GM21786 (cell line): ENCODE measurements at regions not wholly inside any gene's neighbourhood (a gene's known extent, or its start where the extent isn't known, plus 50 kb on each side); places are given as distances from the start of the nearest gene placed in this dataset.
"Not testable (repeated sequence)": the region's sequence is repeated elsewhere in the genome, so short reads cannot be mapped to it uniquely, and the experiment has no call there.

Experiments used
- ATAC-seq: cut with Tn5 transposase; IDR thresholded peaks from one replicate; pipeline ENCODE4 v1.9.1; 2021; ENCODE audit not compliant: unreplicated experiment

DNA sequence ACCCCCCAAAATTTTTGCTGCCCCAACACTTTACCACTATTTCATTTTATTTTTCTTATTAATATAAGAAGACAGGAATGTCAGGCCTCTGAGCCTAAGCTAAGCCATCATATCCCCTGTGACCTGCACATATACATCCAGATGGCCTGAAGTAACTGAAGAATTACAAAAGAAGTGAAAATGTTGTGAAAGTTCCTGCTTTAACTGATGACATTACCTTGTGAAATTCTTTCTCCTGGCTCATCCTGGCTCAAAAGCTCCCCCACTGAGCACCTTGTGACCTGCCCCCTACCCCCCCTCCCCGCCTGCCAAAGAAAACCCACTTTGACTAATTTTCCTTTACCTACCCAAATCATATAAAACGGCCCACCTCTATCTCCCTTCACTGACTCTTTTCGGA lies 200.3 kb upstream of the FKBP1C start:
- not testable (repeated sequence) for ATAC-seq

DNA sequence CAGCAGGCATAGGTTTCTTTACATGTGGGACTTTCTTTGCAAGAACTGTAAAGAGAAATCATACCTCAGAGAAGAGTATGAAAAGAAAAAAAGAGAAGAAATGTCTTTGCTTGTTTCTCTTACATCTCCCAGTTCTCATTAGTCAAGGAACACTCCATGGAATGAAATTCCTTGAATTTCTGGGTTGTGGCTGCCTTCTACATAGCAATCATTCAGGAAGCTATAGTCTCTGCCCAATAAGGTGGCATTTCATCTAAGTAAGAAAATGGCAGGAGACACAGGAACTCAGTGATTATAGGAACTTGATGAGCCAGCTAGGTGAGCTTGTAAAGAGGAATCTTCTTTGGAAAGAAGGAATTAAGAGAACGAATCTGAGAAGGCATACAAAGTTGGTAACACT lies 197.0 kb upstream of the FKBP1C start:
- ATAC-seq, result no peak

DNA sequence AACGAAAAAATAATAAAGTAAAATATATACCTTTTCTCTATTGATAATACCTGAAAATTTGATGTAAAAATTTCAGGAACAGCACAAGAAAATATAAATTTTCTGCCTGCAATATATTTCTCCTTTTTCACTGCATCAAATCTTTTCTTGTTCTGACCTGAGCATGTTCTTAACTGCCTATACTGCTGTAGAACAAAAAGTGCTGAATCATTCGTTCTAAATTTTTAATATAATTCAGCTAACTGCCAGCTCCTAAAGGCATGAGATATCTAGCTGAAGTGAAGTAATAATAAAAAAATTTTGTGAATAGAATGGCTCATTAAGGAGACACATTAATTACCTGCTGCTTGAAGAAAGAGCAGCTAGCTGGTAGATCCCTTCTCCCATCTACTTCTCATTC lies 188.6 kb upstream of the FKBP1C start:
- ATAC-seq, result no peak

DNA sequence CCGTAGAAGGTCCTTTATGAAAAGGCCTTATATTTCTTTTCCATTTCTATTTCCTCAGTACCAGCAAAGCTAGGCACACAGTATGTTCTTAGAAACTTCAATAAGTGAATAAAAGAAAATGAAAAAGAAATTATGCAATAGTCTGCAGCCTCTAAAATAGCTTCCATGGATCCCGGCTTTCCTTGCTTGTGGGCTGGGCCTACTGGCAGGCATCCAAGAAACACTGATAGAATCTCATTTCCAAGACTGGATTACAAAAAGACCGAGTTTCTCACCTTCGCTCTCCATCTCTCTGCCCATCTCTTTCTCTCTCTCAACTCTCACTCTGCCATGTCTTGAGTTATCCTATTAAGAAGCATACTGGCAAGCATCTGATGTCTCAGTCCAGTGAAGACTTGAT lies 187.5 kb upstream of the FKBP1C start:
- ATAC-seq, result no peak

DNA sequence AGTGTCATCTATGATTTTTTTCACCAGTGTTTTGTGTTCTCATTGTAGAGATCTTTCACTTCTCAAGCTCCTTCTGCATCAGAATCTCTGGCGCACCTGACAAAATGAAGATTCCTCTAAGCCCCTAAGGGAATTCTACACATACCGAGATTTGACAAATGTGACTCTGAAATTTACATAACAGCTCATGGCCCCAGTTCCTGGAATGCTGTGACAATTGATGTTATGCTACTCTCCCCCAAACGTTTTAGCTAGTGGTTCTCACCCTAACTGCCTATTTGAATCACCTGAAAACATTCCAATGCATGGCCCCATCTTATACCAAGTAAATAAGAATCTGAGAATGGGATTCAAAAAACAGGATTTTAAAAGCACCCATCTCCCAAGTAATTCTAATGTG lies 162.1 kb upstream of the FKBP1C start:
- ATAC-seq, result no peak

DNA sequence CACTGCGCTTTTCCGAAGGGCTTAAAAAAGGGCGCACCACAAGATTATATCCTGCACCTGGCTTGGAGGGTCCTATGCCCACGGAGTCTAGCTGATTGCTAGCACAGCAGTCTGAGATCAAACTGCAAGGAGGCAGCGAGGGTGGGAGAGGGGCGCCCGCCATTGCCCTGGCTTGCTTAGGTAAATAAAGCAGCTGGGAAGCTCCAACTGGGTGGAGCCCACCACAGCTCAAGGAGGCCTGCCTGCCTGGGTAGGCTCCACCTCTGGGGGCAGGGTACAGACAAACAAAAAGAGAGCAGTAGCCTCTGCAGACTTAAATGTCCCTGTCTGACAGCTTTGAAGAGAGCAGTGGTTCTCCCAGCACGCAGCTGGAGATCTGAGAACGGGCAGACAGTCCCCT lies 158.1 kb upstream of the FKBP1C start:
- not testable (repeated sequence) for ATAC-seq

DNA sequence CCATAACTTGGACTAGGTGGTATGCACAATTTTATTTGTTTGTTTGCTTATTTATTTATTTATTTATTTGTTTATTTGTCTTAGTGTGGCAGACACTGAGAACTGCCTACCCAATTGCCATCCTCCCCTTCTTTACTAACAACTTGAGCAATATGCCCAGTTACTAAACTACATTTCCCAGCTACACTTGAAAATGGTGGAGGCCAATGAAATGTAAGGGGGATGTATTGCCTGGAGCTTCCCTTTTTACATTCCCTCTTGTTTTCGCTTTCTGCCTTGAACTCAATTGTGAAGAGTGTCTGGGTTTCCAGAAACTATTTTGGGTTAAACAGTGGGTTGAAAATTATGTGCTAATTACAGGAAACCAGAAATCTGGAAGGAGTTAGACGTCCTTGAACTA lies 152.7 kb upstream of the FKBP1C start:
- no peak for ATAC-seq

DNA sequence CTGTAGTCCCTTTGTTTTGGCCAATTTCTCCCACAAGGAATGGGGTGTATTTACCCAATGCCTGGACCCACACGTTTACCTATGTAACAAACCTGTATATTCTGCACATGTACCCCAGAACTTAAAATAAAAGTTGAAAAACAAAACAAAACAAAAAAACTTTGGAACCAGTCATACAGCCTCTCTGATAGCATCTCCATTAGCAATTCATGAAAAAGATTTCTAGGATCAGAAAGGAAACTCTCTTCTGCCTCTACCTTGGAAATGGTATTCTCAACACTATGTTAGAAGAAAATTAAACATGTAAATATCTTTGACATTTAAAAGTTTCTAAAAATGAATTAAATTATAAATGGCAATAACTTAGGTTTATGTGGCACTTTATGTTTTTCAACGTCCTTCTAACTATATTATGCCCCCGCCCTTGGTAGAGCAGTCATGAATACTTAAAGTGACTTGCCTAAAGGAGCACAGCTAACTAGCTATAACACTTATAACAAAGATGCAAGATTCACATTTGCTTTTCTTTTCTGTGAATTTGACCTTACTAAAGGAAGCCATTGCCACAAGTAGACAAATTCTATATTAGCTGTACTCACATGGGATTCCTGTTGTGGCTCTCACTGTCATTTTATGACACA lies 147.5 kb upstream of the FKBP1C start:
- ATAC-seq, result no peak

DNA sequence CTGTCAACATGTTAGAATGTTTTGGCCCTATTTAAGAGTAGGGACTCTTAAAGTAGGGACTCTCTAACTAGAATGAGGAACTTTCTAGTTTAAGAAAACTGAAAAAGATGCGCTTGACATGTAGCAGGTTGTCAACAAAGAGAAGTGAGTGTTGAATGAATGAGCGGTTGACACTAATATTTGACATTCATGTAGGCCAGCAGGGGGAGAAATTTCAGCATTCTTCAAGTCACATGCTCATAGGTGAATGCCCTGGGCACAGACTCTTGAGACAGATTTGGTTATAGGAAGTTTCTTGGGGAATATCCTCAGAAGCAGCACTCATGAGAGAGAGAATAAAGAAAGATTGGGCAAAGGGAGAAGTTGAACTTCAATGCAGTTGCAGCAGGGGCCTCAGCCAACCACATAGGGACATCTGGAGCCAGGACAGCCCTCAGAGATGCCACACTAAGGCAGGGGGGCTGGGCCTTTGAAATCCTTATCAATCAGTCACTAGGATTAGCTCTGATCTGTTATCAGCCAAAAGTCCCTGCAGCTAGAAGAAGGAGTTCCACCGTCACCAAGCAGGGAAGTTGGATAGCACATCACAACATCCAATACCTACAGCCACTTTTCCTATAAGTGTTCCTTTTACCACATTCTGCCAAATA lies 145.1 kb upstream of the FKBP1C start:
- ATAC-seq, result peak; percentile 80

DNA sequence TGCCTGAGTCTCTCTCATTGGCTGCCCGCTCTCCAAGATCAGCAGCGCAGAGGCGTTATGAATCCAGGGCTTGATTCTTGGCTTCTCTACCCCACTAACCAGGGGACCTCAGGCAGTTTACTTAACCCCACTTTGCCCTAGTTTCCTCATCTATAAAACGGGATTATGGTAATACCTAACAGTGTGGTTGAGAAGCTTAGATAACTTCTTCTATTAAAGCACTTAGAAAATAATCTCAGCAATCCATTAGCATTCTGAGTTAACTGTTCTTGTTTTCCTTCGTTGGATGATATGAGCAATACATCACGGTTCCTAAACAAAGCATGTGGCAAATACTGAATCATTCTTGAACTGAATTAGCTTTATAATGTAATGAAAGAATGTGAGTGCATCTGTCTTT lies 116.3 kb upstream of the FKBP1C start:
- ATAC-seq, result no peak

DNA sequence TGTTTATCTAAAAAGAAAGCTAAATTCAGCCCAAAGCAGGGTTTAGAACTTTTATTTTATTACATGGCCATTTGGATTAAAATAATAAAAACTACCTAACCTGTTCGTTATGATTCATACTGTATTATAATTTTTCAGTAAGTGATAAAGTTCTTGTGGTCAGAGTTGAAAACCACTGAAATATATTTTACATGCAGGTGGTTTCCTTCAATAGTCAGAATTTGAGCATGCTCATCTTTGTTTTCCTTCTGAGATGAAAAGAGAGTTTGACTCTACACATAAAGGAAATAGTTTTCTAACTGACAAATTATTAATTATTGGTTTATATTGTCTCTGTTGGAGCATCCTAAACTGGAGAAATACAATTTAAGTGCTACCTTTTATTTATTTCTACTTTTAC lies 114.0 kb upstream of the FKBP1C start:
- peak; percentile 57 for ATAC-seq

DNA sequence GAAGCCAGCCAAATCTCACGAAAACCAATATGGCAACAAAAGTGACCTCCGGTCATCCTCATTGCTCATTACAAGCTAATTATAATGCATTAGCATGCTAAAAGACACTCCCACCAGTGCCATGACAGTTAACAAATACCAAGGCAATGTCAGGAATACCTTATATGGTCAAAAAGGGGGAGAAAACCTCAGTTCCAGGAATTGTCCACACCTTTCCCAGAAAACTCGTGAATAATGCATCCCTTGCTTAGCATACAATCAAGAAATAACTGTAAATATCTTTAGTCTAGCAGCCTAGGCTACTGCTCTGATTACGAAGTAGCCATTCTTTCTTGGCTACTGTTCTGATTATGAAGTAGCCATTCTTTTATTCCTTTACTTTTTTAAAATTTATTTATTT lies 112.5 kb upstream of the FKBP1C start:
- ATAC-seq, result no peak

DNA sequence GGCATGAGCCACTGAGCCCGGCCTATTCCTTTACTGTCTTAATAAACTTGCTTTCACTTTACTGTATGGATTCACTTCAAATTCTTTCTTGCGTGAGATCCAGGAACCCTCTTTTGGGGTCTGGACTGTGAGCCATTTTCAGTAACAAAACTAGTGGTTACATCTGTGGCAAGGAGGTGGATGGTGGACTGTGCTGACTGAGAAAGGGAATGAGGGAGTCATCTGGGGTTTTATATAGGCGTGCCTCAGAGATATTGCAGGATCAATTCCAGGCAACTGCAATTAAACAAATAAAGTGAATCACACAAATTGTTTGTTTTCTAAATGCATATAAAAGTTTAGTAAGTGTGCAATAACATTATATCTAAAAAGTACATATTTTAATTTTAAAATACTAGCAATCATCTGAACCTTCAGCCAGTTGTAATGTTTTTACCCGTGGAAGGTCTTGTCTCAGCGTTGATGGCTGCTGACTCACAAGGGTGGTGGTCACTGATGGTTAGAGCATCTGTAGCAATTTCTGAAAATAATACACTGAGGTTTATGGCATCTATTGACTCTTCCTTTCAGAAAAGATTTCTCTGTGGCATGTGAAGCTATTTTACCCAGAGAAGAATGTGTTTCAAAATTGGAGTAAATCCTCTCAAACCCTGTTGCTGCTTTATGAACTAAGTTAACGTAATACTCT lies 111.4 kb upstream of the FKBP1C start:
- no peak for ATAC-seq

DNA sequence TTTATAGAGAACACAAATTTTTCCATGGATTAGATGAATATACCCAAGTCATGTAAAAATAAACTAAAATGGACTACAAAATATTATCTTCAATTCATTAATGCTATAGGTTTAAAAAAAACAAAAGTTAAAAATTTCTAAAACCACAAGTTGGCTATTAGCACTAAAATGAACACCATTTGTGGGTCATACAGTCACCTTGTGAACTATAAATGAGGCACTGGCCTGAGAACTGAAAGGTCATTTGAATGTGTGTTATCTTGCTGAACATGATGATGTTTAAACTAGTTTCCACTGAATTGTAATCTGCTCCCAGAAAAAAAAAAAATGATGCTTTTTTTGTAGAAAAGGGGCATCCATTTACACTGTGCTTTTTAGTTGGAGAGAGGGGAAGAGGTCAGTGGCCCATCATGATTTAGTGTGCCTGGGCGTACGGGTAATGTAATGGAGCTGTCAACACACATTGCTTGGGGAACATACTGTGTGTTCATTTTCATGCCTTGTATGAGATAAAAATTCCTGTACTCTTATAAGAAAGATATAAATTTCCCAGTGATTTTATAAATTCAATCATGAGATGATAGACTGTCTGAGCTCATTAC lies 96.6 kb upstream of the FKBP1C start:
- ATAC-seq, result peak; percentile 88

DNA sequence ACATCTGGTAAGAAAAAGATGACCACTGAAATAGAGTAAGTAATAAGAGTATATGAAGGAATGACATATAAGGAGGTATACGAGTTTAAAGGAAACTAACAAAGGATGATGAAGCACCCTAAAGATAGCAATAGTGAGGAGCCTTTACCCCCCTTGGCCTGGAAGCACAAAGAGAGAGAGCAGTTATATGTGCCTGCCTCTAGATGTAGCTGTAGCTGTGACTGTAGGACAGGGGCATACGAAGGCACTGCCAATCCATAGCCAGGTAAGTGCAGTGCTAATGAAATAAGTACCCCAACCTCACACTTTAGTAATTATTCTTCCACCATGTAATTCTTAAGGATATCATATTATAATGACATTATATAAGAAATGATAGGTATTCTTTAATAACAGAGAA lies 90.1 kb upstream of the FKBP1C start:
- ATAC-seq, result no peak

DNA sequence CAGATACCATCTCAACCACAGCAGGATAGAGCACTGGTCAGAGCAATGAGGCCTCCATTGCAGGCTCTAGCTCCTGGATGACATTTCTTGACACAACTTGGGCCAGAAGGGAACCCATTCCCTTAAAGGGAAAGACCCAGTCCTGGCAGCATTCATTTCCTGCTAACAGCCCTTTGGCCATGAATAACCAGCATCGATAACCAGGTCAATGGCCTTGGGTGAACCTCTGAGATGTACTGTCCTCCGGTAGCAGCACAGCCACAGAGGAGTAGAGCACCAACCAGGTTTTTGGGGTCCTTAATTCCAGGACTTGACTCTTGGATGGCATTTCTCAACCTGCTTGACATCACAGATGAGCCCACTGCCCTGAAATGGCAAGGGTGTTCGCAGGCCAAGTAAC lies 71.2 kb upstream of the FKBP1C start:
- no peak for ATAC-seq

DNA sequence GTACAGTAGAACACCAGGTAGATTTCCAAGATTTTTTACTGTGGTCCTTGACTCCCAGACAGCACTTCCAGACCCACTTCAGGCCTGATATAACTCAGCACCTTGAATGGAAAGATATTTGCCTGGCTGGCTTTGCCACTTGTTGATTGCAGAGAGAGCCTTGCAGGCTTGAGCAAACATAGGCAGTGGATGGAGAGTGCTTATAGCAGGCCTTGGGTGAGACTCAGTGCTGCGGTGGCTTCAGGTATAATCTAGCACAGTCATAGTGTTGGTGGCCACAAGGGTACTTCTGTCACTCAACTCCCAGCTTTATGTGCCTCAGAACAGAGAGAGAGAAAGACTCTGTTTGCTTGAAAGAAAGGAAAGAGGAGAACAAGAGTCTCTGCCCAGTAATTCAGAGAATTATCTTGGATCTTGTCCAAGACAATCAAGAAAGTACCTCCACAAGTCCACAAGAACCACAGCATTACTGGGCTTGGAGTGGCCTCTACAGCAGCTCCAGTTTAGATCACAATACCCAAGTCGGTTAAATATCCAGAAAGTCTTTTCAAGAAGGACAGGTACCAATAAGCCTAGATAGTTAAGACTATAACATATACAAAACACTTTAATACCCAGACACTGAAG lies 70.5 kb upstream of the FKBP1C start:
- no peak for ATAC-seq

DNA sequence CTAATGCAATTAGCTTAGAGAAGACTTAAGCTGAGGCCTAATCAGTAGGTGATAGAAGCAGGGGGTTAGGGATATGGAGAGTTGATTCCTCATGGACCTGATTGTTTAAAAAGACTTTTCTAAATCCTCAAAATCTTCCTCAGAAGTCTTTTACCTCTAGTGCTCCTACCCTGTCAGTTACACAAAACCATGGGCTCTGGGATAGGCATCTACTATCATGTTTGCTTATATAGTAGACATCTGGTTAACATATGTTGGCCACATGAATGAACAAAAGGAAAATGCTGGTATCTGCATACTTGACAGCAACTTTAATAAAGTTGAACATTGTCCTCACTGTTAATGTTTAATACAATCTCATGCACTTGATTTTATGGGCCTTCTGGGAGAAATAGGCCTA lies 61.5 kb upstream of the FKBP1C start:
- ATAC-seq, result no peak

DNA sequence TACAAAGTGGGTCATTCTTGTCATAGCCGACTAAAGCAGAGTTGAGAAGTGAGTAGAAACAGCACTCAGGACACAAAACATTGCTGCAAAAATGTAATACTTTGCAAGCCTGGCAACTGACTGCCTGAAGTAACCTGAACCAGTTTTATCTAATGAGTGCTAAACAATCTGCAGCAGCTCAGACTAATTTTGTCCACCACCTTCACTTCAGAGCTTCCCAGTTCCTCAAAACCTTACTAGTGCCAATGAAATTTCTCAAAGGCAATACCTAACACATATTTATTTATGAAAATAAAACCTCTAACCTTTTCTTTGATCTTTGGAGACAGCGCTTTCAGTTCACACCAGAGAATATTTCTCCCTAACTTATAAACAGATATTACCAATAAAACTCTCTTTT lies 56.7 kb upstream of the FKBP1C start:
- no peak for ATAC-seq
